Esophagus muscularis mucosa (tissue), 4 donors: ENCODE measurements at regions not wholly inside any gene's neighbourhood (a gene's known extent, or its start where the extent isn't known, plus 50 kb on each side); places are given as distances from the start of the nearest gene placed in this dataset.

Experiments used
- EP300 ChIP-seq: sonication (generic); formaldehyde crosslinking; IDR thresholded peaks from one replicate; pipeline ENCODE4 v1.6.1; 2017; ENCODE audit warnings: antibody characterized with exemption
- POLR2AphosphoS5 ChIP-seq, 2 donors: sonication (generic); formaldehyde crosslinking; IDR thresholded peaks; one replicate each; pipeline ENCODE4 v1.6.1; 2017; ENCODE audit warnings: antibody characterized with exemption in 2 of 2
- TF ChIP-seq, protein P1 (sequence below), 3 experiments: fragments of 200-600 bp in 2 of 3; fragments of 450-650 bp in 1 of 3; sonication (generic) in 2 of 3; IDR thresholded peaks; one replicate each; pipeline ENCODE4 v1.5.1; 2017 to 2019; ENCODE audit warnings: antibody characterized with exemption in 3 of 3, mild to moderate bottlenecking in 2 of 3, moderate library complexity in 1 of 3

DNA sequence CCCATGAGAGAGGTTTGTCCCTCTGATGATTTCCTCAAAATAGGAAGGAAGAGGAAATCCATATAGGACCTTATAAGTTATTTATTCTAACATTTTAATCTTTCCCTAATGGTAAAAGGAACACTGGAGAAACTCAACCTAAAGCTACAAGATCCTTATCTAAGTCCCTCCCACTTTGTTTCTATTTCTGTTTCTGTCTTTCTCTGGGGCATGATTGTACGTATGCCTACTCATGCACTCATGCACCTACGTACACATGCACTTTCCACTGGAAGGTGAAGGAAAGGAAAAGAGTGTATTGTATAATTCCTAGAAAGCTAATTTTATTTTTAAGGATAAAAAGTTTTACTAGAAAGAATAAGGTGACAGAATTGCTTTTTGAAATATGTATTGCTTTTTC, 125.0 kb downstream of the RAB38 start:
- TF ChIP-seq, protein P1, sequence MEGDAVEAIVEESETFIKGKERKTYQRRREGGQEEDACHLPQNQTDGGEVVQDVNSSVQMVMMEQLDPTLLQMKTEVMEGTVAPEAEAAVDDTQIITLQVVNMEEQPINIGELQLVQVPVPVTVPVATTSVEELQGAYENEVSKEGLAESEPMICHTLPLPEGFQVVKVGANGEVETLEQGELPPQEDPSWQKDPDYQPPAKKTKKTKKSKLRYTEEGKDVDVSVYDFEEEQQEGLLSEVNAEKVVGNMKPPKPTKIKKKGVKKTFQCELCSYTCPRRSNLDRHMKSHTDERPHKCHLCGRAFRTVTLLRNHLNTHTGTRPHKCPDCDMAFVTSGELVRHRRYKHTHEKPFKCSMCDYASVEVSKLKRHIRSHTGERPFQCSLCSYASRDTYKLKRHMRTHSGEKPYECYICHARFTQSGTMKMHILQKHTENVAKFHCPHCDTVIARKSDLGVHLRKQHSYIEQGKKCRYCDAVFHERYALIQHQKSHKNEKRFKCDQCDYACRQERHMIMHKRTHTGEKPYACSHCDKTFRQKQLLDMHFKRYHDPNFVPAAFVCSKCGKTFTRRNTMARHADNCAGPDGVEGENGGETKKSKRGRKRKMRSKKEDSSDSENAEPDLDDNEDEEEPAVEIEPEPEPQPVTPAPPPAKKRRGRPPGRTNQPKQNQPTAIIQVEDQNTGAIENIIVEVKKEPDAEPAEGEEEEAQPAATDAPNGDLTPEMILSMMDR (IDR thresholded peaks at IDR 0.05) = no peak
- TF ChIP-seq EP300 = no peak
- TF ChIP-seq POLR2AphosphoS5 (IDR thresholded peaks at IDR 0.05) = no peak
